ENCODE measurements at regions not wholly inside any gene's neighbourhood (a gene's known extent, or its start where the extent isn't known, plus 50 kb on each side); places are given as distances from the start of the nearest gene placed in this dataset.

GRCh38 chr4:165766976-165767375 is 106.1 kb upstream of the TLL1 start:
- no peak for DNase-seq (ENCODE audit: low read depth)

DNA sequence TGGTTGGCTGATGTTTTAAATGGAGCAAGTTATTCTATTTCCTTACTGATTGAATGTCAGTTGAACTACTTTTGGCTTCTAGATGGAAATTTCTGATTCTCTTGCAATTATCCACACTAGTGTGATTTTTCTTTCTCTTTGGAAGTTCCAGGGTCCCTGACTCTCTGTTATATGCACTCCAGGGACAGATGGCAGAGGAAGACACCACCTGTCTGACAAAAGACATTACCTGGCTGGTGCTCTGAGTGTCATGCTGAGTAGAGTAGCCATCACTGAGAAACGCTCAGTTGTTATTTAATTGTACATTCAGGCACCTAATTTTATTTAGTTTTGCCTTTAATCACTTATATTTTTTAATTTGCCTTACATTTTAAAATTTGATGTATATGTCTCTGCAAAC is 105.4 kb upstream of the TLL1 start:
- no peak for DNase-seq (ENCODE audit: low read depth)

- DNase-seq (ENCODE audit: low read depth): no peak
Observed at GRCh38 chr4:165768281-165768680, 104.8 kb upstream of the TLL1 start.

DNA sequence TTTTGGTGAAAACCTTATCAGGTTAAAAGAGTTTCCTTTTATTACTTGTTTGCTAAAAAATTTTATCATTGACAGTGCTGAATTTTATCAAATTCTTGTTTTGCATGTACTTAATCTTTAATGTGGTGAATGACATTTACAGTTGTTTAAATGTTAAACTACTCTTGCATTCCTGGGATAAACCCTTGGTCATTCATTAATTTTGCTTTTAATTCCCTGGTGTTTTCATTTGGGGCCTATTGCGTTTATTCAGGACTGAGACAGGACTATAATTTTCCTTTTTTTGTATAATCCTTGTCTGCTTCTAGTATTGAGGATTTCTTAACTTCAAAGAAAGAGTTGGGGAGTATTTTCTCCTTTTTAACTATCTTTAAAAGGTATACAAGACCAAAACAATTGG is 98.7 kb upstream of the TLL1 start:
- no peak for DNase-seq (ENCODE audit: low read depth)

GRCh38 chr4:165779950-165780670 is 92.9 kb upstream of the TLL1 start:
- peak; percentile 2 for DNase-seq (ENCODE audit: low read depth)

DNA sequence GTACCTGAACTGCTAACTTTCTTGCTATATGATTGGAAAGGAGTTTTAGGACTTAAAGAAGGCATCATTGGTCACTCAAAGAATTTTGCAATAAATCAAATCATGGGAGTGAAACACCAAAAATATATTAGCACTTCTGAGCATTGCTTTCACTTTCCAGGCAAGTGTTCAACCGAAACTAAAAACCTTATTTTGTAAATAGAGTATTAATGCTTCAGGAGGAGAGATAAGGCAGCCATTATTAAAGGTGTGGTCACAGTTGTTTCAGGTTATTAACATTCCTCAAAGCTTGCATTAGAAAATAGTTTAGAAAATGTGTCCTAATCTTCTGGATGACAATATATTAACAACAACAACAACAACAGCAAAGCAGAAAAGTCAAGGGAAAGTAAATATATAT is 92.3 kb upstream of the TLL1 start:
- DNase-seq (ENCODE audit: low read depth): no peak

GRCh38 chr4:165782623-165783022 is 90.4 kb upstream of the TLL1 start:
- DNase-seq (ENCODE audit: low read depth): no peak

- DNase-seq (ENCODE audit: low read depth): no peak
Observed at GRCh38 chr4:165783626-165784025, 89.4 kb upstream of the TLL1 start.

- DNase-seq (ENCODE audit: low read depth): no peak
Observed at GRCh38 chr4:165784672-165785071, 88.4 kb upstream of the TLL1 start.

DNA sequence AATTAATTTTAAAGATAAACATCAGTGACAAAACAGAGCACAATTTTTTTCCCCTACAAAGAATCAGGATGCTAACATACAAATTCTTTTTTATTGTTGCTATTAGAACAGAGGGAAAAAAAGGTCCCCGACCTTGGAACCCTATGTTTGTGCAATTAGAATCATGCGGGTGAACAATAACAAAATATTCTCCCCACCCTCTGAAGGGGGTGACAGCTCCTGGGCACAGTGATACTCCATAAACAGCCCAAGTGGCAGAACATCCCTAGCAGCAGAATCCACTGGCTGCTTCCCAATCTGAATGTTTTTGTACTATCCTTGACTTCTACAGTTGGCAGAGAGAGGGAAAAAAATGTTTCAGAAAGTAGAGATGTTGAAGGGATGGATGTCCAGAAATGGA is 87.7 kb upstream of the TLL1 start:
- no peak for DNase-seq (ENCODE audit: low read depth)

GRCh38 chr4:165787516-165788274 is 85.3 kb upstream of the TLL1 start:
- no peak for DNase-seq (ENCODE audit: low read depth)

DNA sequence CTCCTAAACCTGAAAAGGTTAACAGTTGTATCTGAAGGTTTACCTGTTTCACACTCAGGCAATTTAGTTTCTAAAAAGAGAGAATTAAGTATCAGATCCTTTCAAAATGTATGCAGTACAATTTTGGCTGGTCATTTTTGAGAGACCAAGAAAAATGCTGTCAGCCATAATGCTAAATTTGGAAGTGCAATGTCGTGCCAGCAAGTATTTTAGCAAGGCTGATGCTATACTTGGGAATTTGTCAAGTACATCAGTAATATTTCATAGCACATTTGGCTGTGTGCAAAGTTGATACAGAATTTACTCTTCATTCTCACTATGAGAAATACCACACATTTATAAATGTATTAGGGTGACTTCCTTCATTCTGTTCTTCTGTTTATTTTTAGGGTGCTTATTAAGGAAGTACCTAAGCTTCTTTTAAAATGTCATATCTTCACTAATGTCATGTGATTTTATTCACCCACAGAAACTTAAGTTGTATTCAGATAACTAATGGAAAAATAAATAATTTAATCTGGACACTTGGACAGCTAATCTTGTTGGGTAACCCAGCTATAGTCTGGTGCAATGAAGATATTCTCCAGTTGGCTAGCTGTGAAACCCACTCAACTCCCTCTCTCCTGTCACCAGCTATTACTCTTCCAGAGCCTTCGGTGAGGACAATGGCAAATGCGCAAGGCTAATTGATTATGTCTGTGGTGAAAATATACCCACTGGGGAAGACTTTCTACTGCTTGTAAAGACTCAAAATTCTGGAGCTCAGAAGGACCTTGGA is 84.2 kb upstream of the TLL1 start:
- DNase-seq (ENCODE audit: low read depth): no peak

DNA sequence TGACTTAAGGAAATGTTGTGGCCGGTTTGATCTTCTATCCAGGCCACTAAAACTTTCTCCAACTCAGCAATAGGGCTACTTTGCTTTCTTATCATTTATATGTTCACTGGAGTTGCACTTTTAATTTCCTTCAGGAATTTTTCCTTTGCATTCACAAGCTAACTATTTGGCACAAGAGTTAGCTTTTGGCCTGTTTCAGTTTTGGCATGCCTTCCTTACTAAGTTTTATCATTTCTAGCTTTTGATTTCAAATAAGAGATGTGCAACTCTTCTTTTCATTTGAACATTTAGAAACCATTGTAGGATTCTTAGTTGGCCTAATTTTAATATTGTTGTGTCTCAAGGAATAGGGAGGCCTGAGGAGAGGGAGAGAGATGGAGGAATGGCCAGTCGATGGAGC is 79.8 kb upstream of the TLL1 start:
- DNase-seq (ENCODE audit: low read depth): no peak

DNA sequence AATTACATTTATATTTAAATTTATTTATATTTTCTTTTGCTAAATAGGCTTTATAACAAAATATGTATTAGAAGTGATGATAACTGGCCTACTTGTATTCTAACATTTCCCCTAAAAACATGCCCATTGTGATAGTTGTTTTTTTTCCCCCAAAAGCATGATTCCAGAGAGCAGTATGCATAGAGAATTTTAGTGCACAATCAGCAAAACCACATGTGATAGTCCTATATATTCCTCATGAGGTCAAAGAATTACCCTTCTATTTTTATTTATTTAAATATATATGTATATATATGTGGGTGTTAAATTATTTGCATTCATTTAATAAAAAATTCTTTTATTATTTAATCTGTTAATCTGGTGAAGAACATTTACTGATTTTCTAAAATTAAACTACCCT is 78.2 kb upstream of the TLL1 start:
- no peak for DNase-seq (ENCODE audit: low read depth)

GRCh38 chr4:165799384-165799815 is 73.6 kb upstream of the TLL1 start:
- DNase-seq (ENCODE audit: low read depth): no peak

DNA sequence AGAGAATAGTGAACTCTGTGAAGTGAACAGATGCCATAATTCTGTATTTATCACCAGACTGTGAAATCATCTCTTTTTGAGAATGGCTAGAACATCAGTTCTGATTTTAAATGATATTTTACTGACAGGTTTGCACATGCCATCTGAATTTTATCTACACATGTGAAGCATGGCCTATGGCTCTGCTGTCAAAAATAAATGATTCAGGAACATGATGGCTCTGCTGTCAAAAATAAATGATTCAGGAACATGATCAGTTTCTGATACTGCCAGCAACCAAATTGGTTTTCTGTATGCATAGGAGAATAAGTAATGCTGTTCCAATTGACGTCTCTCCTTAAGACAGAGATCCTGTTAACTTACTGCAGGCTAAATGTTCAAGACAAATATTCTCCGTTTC is 70.6 kb upstream of the TLL1 start:
- DNase-seq (ENCODE audit: low read depth): no peak

DNA sequence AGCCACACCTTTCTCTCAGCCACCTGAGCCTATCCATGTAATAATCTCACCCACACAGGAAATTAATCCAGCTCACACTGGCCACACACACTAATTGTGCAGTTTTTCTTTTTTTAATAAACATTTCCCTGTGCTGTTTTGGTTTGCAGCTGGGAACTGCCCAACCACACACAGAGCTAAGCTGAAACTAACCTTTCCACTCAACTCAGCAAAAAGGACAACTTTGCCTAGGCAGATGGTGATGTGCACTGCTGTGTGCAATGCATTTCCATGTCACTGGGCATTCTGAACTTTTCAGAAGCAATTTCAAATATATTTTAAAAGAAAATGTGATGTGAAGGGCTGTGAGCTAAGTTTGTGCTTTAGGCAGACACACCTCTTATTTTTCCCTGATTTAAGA is 70.0 kb upstream of the TLL1 start:
- no peak for DNase-seq (ENCODE audit: low read depth)

DNA sequence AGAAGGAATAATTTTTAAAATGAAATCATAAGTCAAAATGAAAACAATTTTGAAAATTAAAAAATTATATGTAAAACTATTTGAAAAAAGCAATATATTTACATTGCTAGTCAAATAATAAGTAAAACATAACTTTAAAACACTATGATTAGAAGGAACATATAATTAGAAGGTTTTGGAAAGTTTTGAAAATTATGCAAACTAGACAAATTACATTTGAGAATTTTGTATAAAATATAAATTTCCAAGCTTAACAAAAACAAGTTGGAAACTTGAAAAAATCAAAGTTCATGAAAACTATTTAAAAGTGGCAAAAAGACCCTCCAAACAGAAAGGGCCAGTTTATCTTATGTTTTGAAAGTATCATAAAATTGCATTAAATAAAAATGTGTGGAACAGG is 67.6 kb upstream of the TLL1 start:
- DNase-seq (ENCODE audit: low read depth): no peak

DNA sequence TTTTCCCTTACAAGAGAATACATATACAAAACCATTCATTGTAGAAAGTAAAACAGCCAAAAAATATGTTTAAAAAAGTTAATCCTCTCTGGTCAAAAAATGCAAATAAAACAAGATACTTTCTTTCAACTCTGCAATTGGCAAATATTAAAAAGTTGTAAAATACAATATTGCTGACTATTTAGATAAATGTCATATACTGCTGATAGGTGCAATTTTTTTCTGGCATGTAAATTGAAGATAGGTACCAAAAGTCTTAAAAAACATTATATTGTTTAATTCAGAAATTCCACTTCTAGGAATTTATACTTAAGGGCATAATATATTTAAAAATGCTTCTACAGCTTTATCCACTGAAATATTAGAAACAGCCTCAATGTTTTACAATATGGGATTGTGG is 66.4 kb upstream of the TLL1 start:
- DNase-seq (ENCODE audit: low read depth): no peak

DNA sequence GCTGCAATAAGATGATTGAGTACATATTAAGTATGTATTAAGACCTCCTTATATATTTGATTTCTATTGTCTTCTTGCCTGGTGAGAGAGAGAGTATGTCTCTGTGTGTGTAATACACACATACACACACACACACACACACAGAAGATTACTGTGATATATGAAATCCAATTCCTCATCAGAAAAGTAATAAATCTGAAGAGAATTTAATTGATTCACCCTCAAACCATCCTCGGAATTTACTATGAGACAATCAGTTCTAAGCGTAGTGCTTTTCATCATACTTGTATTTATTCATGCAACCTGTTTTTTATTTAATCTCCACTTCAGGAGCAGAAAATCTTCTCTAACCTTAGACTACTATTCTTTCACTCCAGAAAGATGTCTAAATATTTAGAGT is 62.3 kb upstream of the TLL1 start:
- no peak for DNase-seq (ENCODE audit: low read depth)

GRCh38 chr4:165813606-165814005 is 59.4 kb upstream of the TLL1 start:
- no peak for DNase-seq (ENCODE audit: low read depth)

DNA sequence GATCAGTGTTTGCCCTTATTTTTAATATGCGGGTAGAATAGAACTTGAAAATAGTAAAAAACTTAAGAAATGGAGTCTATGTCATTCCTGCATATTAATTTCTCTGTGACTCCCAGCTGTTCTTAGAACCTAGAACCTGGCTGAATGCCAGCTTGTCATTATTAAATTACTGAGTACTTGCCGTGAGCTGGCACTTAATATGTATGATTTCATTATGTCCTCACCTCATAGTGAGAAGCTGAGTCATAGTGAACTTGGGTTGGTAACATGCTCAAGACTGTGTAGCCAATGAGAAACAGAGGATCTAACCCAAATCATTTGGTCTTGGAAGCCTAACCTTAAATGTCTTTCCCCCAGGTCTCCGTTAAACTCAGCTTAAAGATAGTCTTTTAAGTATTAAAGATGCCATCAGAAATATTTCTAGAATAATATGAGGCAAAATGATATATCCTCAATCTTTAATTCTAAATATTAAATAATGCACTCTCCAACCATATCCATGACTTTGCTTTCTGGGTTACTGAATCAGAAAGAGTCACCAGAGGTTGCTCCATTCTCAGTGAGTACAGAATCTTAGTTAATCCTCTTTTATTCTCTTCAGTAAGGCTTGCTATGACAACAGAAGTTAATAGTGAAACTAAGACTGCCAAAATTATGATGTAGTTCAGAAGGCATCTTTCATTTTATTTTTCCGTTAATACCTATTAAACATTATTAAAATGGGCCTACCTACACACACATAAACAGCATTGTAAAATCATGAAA is 58.6 kb upstream of the TLL1 start:
- DNase-seq (ENCODE audit: low read depth): no peak

Data from HT1080 (cell line).